GM23338 (cell line): ENCODE measurements at regions not wholly inside any gene's neighbourhood (a gene's known extent, or its start where the extent isn't known, plus 50 kb on each side); places are given as distances from the start of the nearest gene placed in this dataset.
A peak's percentile ranks its signal among the peaks of the same experiment; 100 is the strongest.

ENCODE experiments used
- ATAC-seq: fragments of 200-7000 bp; cut with Tn5 transposase; 3 replicates; pipeline ENCODE4 v1.9.1; 2020
- DNase-seq: peaks from one replicate; pipeline ENCODE4 v3.0.0-alpha.2; 2015; ENCODE audit warnings: low spot score
- H2AFZ ChIP-seq: fragments of 200-600 bp; sonication (generic); 2 replicates; pipeline ENCODE4 v1.8.0; 2016; ENCODE audit warnings: antibody characterized with exemption, mild to moderate bottlenecking, moderate library complexity
- H3F3A ChIP-seq: fragments of 200-600 bp; sonication (generic); replicated peaks from 2 replicates; pipeline ENCODE4 v1.8.0; 2017; ENCODE audit warnings: antibody characterized with exemption, mixed run types, low read depth
- H3K27ac ChIP-seq: fragments of 200-600 bp; sonication (generic); 2 replicates; pipeline ENCODE4 v1.6.1; 2016; ENCODE audit warnings: low read depth
- H3K27me3 ChIP-seq: fragments of 200-600 bp; sonication (generic); 2 replicates; pipeline ENCODE4 v1.8.0; 2016; ENCODE audit warnings: mild to moderate bottlenecking, mixed run types, moderate library complexity; ENCODE audit not compliant: insufficient read depth
- H3K36me3 ChIP-seq: fragments of 200-600 bp; sonication (generic); 2 replicates; pipeline ENCODE4 v1.8.0; 2016; ENCODE audit warnings: mild to moderate bottlenecking; ENCODE audit not compliant: insufficient read depth
- H3K4me1 ChIP-seq: fragments of 200-600 bp; sonication (generic); 2 replicates; pipeline ENCODE4 v1.8.0; 2016; ENCODE audit warnings: mild to moderate bottlenecking, moderate library complexity; ENCODE audit not compliant: insufficient read depth
- H3K4me2 ChIP-seq: fragments of 200-600 bp; sonication (generic); 2 replicates; pipeline ENCODE4 v1.7.1; 2017; ENCODE audit warnings: mixed run types
- H3K4me3 ChIP-seq: fragments of 200-600 bp; sonication (generic); 2 replicates; pipeline ENCODE4 v1.6.1; 2016; ENCODE audit warnings: mixed run types
- H3K79me2 ChIP-seq: fragments of 200-600 bp; sonication (generic); replicated peaks from 2 replicates; pipeline ENCODE4 v1.8.0; 2017; ENCODE audit warnings: mild to moderate bottlenecking; ENCODE audit not compliant: insufficient read depth
- H3K9me2 ChIP-seq: fragments of 200-600 bp; sonication (generic); 2 replicates; pipeline ENCODE4 v1.8.0; 2017; ENCODE audit not compliant: insufficient read depth
- H4K20me1 ChIP-seq: fragments of 200-600 bp; sonication (generic); replicated peaks from 2 replicates; pipeline ENCODE4 v1.8.0; 2017; ENCODE audit warnings: mild to moderate bottlenecking; ENCODE audit not compliant: insufficient read depth
- H3K27ac Mint-ChIP-seq: 2 replicates; pipeline ENCODE4 v1.8.0; 2020; ENCODE audit warnings: inconsistent platforms, mild to moderate bottlenecking, moderate library complexity, mixed read lengths
- H3K27me3 Mint-ChIP-seq: 3 replicates; pipeline ENCODE4 v1.8.0; 2022; ENCODE audit warnings: low read depth, mild to moderate bottlenecking, moderate library complexity, mixed read lengths, inconsistent platforms; ENCODE audit not compliant: insufficient read depth, poor library complexity
- H3K36me3 Mint-ChIP-seq: 3 replicates; pipeline ENCODE4 v1.8.0; 2021; ENCODE audit warnings: low read depth, mild to moderate bottlenecking, inconsistent platforms, moderate library complexity, mixed read lengths
- H3K4me1 Mint-ChIP-seq: 3 replicates; pipeline ENCODE4 v1.8.0; 2020; ENCODE audit warnings: mild to moderate bottlenecking, inconsistent platforms, mixed read lengths
- H3K4me3 Mint-ChIP-seq: 3 replicates; pipeline ENCODE4 v1.8.0; 2021; ENCODE audit warnings: moderate library complexity, mild to moderate bottlenecking, inconsistent platforms, mixed read lengths
- H3K9me3 Mint-ChIP-seq: 3 replicates; pipeline ENCODE4 v1.8.0; 2020; ENCODE audit warnings: moderate library complexity, mild to moderate bottlenecking, inconsistent platforms, mixed read lengths
- CREB1 ChIP-seq: fragments of 250-450 bp; sonication (Bioruptor Pico); IDR thresholded peaks from 2 replicates; pipeline ENCODE4 v1.5.0; 2020; ENCODE audit warnings: low read depth, mild to moderate bottlenecking, moderate library complexity
- EZH2 ChIP-seq: fragments of 200-600 bp; sonication (generic); IDR thresholded peaks from one replicate; pipeline ENCODE4 v1.8.0; 2017; ENCODE audit warnings: antibody characterized with exemption, mild to moderate bottlenecking, low read depth; ENCODE audit not compliant: unreplicated experiment
- EZH2phosphoT487 ChIP-seq: fragments of 200-600 bp; sonication (generic); IDR thresholded peaks from one replicate; pipeline ENCODE4 v1.8.1; 2018; ENCODE audit warnings: antibody characterized with exemption; ENCODE audit not compliant: unreplicated experiment
- JUNB ChIP-seq: IDR thresholded peaks from one replicate; pipeline ENCODE4 v1.6.1; 2016; ENCODE audit warnings: antibody characterized with exemption; ENCODE audit not compliant: unreplicated experiment
- NANOG ChIP-seq: IDR thresholded peaks from 2 replicates; pipeline ENCODE4 v1.6.1; 2016; ENCODE audit warnings: antibody characterized with exemption, borderline replicate concordance
- POLR2AphosphoS5 ChIP-seq: IDR thresholded peaks from 2 replicates; pipeline ENCODE4 v1.6.1; 2016; ENCODE audit warnings: antibody characterized with exemption, low read depth
- STAT1 ChIP-seq: IDR thresholded peaks from one replicate; pipeline ENCODE4 v1.6.1; 2016; ENCODE audit warnings: antibody characterized with exemption; ENCODE audit not compliant: unreplicated experiment
- ZNF114 ChIP-seq: fragments of 250-450 bp; sonication (Bioruptor Pico); IDR thresholded peaks from 2 replicates; pipeline ENCODE4 v1.5.0; 2020; ENCODE audit warnings: mild to moderate bottlenecking, moderate library complexity
- ZNF331 ChIP-seq: fragments of 250-450 bp; sonication (Bioruptor Pico); IDR thresholded peaks from 2 replicates; pipeline ENCODE4 v1.5.0; 2020; ENCODE audit warnings: low read depth, mild to moderate bottlenecking, moderate library complexity
- TF ChIP-seq, protein P1 (sequence below): IDR thresholded peaks from one replicate; pipeline ENCODE4 v1.6.1; 2018; ENCODE audit warnings: antibody characterized with exemption; ENCODE audit not compliant: unreplicated experiment
- TF ChIP-seq, protein P2 (sequence below): IDR thresholded peaks from 2 replicates; pipeline ENCODE4 v1.6.1; 2016; ENCODE audit warnings: antibody characterized with exemption
- TF ChIP-seq, protein P3 (sequence below), 2 experiments: fragments of 200-600 bp in 1 of 2; sonication (generic) in 1 of 2; conservative IDR thresholded peaks; 2 replicates each; pipeline versions ENCODE4 v1.5.1 to v1.6.1; 2016 to 2017; ENCODE audit warnings: antibody characterized with exemption in 2 of 2, low read depth in 2 of 2, mild to moderate bottlenecking in 2 of 2, moderate library complexity in 1 of 2

DNA sequence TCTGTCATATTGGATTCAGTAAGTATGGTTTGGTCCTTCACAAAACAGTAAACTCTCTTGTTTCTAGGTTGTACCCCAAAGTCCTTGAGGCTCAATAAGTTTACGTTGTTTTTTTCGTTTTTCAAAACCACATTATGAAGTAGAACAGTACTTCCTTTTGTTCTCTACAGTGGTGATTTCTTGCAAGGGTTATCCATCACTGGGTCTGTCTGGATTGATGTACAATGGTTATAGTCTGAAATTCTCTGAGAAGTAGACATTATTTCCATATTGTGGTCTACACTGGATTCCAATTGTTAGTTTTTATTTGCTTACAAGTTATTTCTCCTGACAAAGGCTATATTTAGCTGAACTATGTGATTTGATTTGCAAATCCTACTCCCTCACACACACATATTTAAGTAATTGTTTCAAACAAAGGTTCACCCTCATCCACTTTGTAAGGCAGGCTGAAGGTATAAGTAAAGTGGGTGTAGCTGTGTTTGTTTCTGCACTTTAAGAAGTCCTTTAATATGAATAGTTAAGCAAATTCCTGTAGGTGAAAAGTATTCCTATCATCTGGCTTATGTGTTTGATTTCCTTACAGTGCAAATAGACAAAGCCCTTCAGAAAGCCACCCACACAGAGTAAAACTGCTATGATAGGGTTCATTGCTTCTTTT lies 64.2 kb upstream of the MME start:
- no peaks in the 10 kb centered on the region for H3K36me3 ChIP-seq
- no peak overlapping the region for H3K4me3 Mint-ChIP-seq
- H4K20me1 ChIP-seq: no peaks in the 10 kb centered on the region
- H3K9me2 ChIP-seq: peaks cover 4% of the 10 kb centered on the region; the same call in 1 of the 2 replicates
- TF ChIP-seq CREB1 (CRISPR knock-in tag): no peak
- TF ChIP-seq, protein P1, sequence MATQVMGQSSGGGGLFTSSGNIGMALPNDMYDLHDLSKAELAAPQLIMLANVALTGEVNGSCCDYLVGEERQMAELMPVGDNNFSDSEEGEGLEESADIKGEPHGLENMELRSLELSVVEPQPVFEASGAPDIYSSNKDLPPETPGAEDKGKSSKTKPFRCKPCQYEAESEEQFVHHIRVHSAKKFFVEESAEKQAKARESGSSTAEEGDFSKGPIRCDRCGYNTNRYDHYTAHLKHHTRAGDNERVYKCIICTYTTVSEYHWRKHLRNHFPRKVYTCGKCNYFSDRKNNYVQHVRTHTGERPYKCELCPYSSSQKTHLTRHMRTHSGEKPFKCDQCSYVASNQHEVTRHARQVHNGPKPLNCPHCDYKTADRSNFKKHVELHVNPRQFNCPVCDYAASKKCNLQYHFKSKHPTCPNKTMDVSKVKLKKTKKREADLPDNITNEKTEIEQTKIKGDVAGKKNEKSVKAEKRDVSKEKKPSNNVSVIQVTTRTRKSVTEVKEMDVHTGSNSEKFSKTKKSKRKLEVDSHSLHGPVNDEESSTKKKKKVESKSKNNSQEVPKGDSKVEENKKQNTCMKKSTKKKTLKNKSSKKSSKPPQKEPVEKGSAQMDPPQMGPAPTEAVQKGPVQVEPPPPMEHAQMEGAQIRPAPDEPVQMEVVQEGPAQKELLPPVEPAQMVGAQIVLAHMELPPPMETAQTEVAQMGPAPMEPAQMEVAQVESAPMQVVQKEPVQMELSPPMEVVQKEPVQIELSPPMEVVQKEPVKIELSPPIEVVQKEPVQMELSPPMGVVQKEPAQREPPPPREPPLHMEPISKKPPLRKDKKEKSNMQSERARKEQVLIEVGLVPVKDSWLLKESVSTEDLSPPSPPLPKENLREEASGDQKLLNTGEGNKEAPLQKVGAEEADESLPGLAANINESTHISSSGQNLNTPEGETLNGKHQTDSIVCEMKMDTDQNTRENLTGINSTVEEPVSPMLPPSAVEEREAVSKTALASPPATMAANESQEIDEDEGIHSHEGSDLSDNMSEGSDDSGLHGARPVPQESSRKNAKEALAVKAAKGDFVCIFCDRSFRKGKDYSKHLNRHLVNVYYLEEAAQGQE: no peak
- TF ChIP-seq, protein P2, sequence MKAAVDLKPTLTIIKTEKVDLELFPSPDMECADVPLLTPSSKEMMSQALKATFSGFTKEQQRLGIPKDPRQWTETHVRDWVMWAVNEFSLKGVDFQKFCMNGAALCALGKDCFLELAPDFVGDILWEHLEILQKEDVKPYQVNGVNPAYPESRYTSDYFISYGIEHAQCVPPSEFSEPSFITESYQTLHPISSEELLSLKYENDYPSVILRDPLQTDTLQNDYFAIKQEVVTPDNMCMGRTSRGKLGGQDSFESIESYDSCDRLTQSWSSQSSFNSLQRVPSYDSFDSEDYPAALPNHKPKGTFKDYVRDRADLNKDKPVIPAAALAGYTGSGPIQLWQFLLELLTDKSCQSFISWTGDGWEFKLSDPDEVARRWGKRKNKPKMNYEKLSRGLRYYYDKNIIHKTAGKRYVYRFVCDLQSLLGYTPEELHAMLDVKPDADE: no peak
- TF ChIP-seq JUNB: no peak
- no peak for TF ChIP-seq EZH2
- no peak for TF ChIP-seq ZNF114 (CRISPR knock-in tag)
- TF ChIP-seq NANOG: no peak
- TF ChIP-seq POLR2AphosphoS5: no peak
- TF ChIP-seq ZNF331 (CRISPR knock-in tag): no peak
- H3K9me3 Mint-ChIP-seq: no peaks in the 10 kb centered on the region
- H3K36me3 Mint-ChIP-seq: no peaks in the 10 kb centered on the region
- no peaks in the 10 kb centered on the region for H3K79me2 ChIP-seq
- no peak for DNase-seq
- no peak overlapping the region for H3K4me3 ChIP-seq
- peaks cover 31% of the 10 kb centered on the region for H3K4me1 Mint-ChIP-seq
- H3K27me3 ChIP-seq: no peaks in the 10 kb centered on the region
- peaks cover 2% of the 10 kb centered on the region for H3K27me3 Mint-ChIP-seq
- peaks cover 33% of the 10 kb centered on the region for H3K4me1 ChIP-seq
- peak overlapping the region; percentile 68 for H3K27ac ChIP-seq
- peak overlapping the region; percentile 53 for H3K4me2 ChIP-seq
- no peak overlapping the region for H2AFZ ChIP-seq
- no peak for ATAC-seq
- no peaks in the 10 kb centered on the region for H3F3A ChIP-seq
- H3K27ac Mint-ChIP-seq: peak overlapping the region; percentile 13; the same call in 1 of the 2 replicates

DNA sequence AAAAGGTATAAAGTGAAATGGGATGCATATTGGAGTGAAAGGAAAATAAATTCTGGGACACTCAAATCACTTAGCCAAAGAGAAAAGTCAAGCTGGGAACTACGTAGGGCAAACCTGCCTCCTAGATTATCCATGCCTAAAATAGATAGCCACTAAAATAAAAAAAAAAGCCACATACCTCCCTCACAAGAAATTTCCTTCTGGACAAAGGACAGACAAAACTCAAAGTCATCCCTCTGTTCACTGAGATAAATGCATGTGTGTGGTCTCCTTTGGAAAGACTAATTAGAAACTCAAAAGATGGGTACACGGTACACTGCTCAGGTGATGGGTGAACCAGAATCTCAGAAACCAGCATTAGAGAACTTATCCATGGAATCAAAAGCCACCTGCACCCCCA lies 65.2 kb upstream of the MME start:
- no peak overlapping the region for H3K4me3 ChIP-seq
- peaks cover 2% of the 10 kb centered on the region for H3K27me3 Mint-ChIP-seq
- H3K4me1 Mint-ChIP-seq: peaks cover 35% of the 10 kb centered on the region
- no peaks in the 10 kb centered on the region for H3K27me3 ChIP-seq
- H3K27ac Mint-ChIP-seq: no peak overlapping the region
- no peaks in the 10 kb centered on the region for H3K36me3 Mint-ChIP-seq
- no peak overlapping the region for H2AFZ ChIP-seq
- H3K36me3 ChIP-seq: no peaks in the 10 kb centered on the region
- H3K4me2 ChIP-seq: no peak overlapping the region
- H3K9me3 Mint-ChIP-seq: no peaks in the 10 kb centered on the region
- H3K4me1 ChIP-seq: peaks cover 33% of the 10 kb centered on the region
- no peak overlapping the region for H3K4me3 Mint-ChIP-seq
- no peak for ATAC-seq
- no peaks in the 10 kb centered on the region for H3F3A ChIP-seq
- H3K79me2 ChIP-seq: no peaks in the 10 kb centered on the region
- H4K20me1 ChIP-seq: no peaks in the 10 kb centered on the region
- H3K27ac ChIP-seq: no peak overlapping the region
- peaks cover 4% of the 10 kb centered on the region; the same call in 1 of the 2 replicates for H3K9me2 ChIP-seq
- DNase-seq: no peak
- TF ChIP-seq, protein P1: no peak
- TF ChIP-seq ZNF114 (CRISPR knock-in tag) (no peak), EZH2phosphoT487 (no peak), CREB1 (CRISPR knock-in tag) (no peak), JUNB (no peak), EZH2 (no peak), POLR2AphosphoS5 (no peak), ZNF331 (CRISPR knock-in tag) (no peak), STAT1 (no peak)
- TF ChIP-seq, protein P2: no peak
- TF ChIP-seq, protein P3, sequence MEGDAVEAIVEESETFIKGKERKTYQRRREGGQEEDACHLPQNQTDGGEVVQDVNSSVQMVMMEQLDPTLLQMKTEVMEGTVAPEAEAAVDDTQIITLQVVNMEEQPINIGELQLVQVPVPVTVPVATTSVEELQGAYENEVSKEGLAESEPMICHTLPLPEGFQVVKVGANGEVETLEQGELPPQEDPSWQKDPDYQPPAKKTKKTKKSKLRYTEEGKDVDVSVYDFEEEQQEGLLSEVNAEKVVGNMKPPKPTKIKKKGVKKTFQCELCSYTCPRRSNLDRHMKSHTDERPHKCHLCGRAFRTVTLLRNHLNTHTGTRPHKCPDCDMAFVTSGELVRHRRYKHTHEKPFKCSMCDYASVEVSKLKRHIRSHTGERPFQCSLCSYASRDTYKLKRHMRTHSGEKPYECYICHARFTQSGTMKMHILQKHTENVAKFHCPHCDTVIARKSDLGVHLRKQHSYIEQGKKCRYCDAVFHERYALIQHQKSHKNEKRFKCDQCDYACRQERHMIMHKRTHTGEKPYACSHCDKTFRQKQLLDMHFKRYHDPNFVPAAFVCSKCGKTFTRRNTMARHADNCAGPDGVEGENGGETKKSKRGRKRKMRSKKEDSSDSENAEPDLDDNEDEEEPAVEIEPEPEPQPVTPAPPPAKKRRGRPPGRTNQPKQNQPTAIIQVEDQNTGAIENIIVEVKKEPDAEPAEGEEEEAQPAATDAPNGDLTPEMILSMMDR (conservative IDR thresholded peaks at IDR 0.05; ENCODE audit: low read depth in 2 of 2): no peak
